ENCODE measurements at regions not wholly inside any gene's neighbourhood (a gene's known extent, or its start where the extent isn't known, plus 50 kb on each side); places are given as distances from the start of the nearest gene placed in this dataset.
A peak's percentile ranks its signal among the peaks of the same experiment; 100 is the strongest.

GRCh38 chr2:158049129-158049855 lies 52.4 kb upstream of the UPP2 start:
- DNase-seq, result no peak
- in situ Hi-C loops (cut with MboI; ENCODE audit: low pct_unique_long_range_greater_than_20kb, low sequenced_read_pairs), result loop anchor here (25.0 kb wide), 2 partner anchors 413 to 688 kb away; partner anchors contain the start of genes CCDC148 and PKP4

- in situ Hi-C loops (cut with MboI; ENCODE audit: low pct_unique_long_range_greater_than_20kb, low sequenced_read_pairs), result loop anchor here (25.0 kb wide), 2 partner anchors 414 to 689 kb away; partner anchors contain the start of genes CCDC148 and PKP4
- no peak for DNase-seq
These were observed 53.3 kb upstream of the UPP2 start for GRCh38 chr2:158048327-158048726.

- peak; percentile 77 for DNase-seq
- in situ Hi-C loops (cut with MboI; ENCODE audit: low pct_unique_long_range_greater_than_20kb, low sequenced_read_pairs), result loop anchor here (25.0 kb wide), 2 partner anchors 415 to 690 kb away; partner anchors contain the start of genes CCDC148 and PKP4
These were observed 54.5 kb upstream of the UPP2 start for GRCh38 chr2:158047156-158047611.

- in situ Hi-C loops (cut with MboI; ENCODE audit: low pct_unique_long_range_greater_than_20kb, low sequenced_read_pairs), result loop anchor here (25.0 kb wide), 2 partner anchors 416 to 691 kb away; partner anchors contain the start of genes CCDC148 and PKP4
- DNase-seq, result no peak
These were observed 55.4 kb upstream of the UPP2 start for GRCh38 chr2:158046121-158046880.

- in situ Hi-C loops (cut with MboI; ENCODE audit: low pct_unique_long_range_greater_than_20kb, low sequenced_read_pairs), result loop anchor here (25.0 kb wide), 2 partner anchors 417 to 692 kb away; partner anchors contain the start of genes CCDC148 and PKP4
- no peak for DNase-seq
These were observed 56.3 kb upstream of the UPP2 start for GRCh38 chr2:158045362-158045761.

- DNase-seq, result peak; percentile 71
- in situ Hi-C loops (cut with MboI; ENCODE audit: low pct_unique_long_range_greater_than_20kb, low sequenced_read_pairs), result loop anchor here (25.0 kb wide), 2 partner anchors 419 to 694 kb away; partner anchors contain the start of genes CCDC148 and PKP4
These were observed 58.3 kb upstream of the UPP2 start for GRCh38 chr2:158043181-158043948.

GRCh38 chr2:158042666-158043065 lies 59.0 kb upstream of the UPP2 start:
- DNase-seq, result peak; percentile 79
- in situ Hi-C loops (cut with MboI; ENCODE audit: low pct_unique_long_range_greater_than_20kb, low sequenced_read_pairs), result loop anchor here (25.0 kb wide), 2 partner anchors 420 to 695 kb away; partner anchors contain the start of genes CCDC148 and PKP4

GRCh38 chr2:158042245-158042644 lies 59.4 kb upstream of the UPP2 start:
- DNase-seq, result peak; percentile 83
- in situ Hi-C loops (cut with MboI; ENCODE audit: low pct_unique_long_range_greater_than_20kb, low sequenced_read_pairs), result loop anchor here (25.0 kb wide), 2 partner anchors 420 to 695 kb away; partner anchors contain the start of genes CCDC148 and PKP4

- in situ Hi-C loops (cut with MboI; ENCODE audit: low pct_unique_long_range_greater_than_20kb, low sequenced_read_pairs), result loop anchor here (25.0 kb wide), 2 partner anchors 421 to 696 kb away; partner anchors contain the start of genes CCDC148 and PKP4
- no peak for DNase-seq
These were observed 60.3 kb upstream of the UPP2 start for GRCh38 chr2:158041400-158041799.

- DNase-seq, result no peak
- in situ Hi-C loops (cut with MboI; ENCODE audit: low pct_unique_long_range_greater_than_20kb, low sequenced_read_pairs), result loop anchor here (25.0 kb wide), 2 partner anchors 423 to 698 kb away; partner anchors contain the start of genes CCDC148 and PKP4
These were observed 62.8 kb upstream of the UPP2 start for GRCh38 chr2:158038901-158039300.

GRCh38 chr2:158034198-158034866 lies 67.3 kb upstream of the UPP2 start:
- peak; percentile 83 for DNase-seq
- in situ Hi-C loops (cut with MboI; ENCODE audit: low pct_unique_long_range_greater_than_20kb, low sequenced_read_pairs), result loop anchor here (25.0 kb wide), 2 partner anchors 428 to 703 kb away; partner anchors contain the start of genes CCDC148 and PKP4

GRCh38 chr2:158031371-158031770 lies 70.3 kb upstream of the UPP2 start:
- in situ Hi-C loops (cut with MboI; ENCODE audit: low pct_unique_long_range_greater_than_20kb, low sequenced_read_pairs), result loop anchor here (25.0 kb wide), 2 partner anchors 431 to 706 kb away; partner anchors contain the start of genes CCDC148 and PKP4
- no peak for DNase-seq

GRCh38 chr2:158025255-158025996 lies 76.2 kb upstream of the UPP2 start:
- no peak for DNase-seq
- in situ Hi-C loops (cut with MboI; ENCODE audit: low pct_unique_long_range_greater_than_20kb, low sequenced_read_pairs), result loop anchor here (25.0 kb wide), 2 partner anchors 437 to 712 kb away; partner anchors contain the start of genes CCDC148 and PKP4

- in situ Hi-C loops (cut with MboI; ENCODE audit: low pct_unique_long_range_greater_than_20kb, low sequenced_read_pairs), result loop anchor here (25.0 kb wide), 1 partner anchor 537 kb away; no protein-coding TSS in a partner anchor
- DNase-seq, result peak; percentile 68
These were observed 77.3 kb upstream of the UPP2 start for GRCh38 chr2:158024288-158024898.

GRCh38 chr2:158022888-158023287 lies 78.8 kb upstream of the UPP2 start:
- DNase-seq, result no peak
- in situ Hi-C loops (cut with MboI; ENCODE audit: low pct_unique_long_range_greater_than_20kb, low sequenced_read_pairs), result loop anchor here (25.0 kb wide), 1 partner anchor 536 kb away; no protein-coding TSS in a partner anchor

GRCh38 chr2:158021226-158021625 lies 80.5 kb upstream of the UPP2 start:
- in situ Hi-C loops (cut with MboI; ENCODE audit: low pct_unique_long_range_greater_than_20kb, low sequenced_read_pairs), result loop anchor here (25.0 kb wide), 1 partner anchor 534 kb away; no protein-coding TSS in a partner anchor
- DNase-seq, result no peak

Measured in KBM-7 (cell line).